Esophagus squamous epithelium (tissue), 4 donors: ENCODE measurements at regions not wholly inside any gene's neighbourhood (a gene's known extent, or its start where the extent isn't known, plus 50 kb on each side); places are given as distances from the start of the nearest gene placed in this dataset.

Experiments
- POLR2A ChIP-seq, 4 donors: fragments of 450-650 bp; IDR thresholded peaks; one replicate each; pipeline ENCODE4 v1.6.1; 2017; ENCODE audit warnings: antibody characterized with exemption in 4 of 4, mild to moderate bottlenecking in 4 of 4, moderate library complexity in 3 of 4
- TF ChIP-seq, protein P1 (sequence below), 6 experiments: fragments of 450-650 bp in 4 of 6; fragments of 200-600 bp in 2 of 6; sonication (generic) in 2 of 6; IDR thresholded peaks; one replicate each; pipeline ENCODE4 v1.5.1; 2016 to 2019; ENCODE audit warnings: antibody characterized with exemption in 6 of 6, mild to moderate bottlenecking in 4 of 6, moderate library complexity in 4 of 6

DNA sequence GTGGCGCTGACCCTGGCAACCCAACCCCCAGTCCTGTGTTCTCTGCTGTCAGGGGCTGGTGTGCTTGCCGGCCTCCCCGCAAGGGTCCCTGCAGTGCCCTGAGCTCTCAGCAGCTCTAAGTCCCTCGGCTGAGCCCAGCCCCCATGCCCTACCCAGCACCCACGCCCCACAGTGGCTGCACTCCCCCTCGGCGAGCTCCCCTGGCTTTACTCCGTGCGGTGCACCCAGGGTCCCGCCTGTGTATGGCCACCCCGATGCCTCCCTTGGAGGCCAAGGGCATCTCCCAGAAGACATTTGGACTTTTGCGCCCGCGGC lies 72.5 kb upstream of the SHISAL1 start:
- TF ChIP-seq, protein P1, sequence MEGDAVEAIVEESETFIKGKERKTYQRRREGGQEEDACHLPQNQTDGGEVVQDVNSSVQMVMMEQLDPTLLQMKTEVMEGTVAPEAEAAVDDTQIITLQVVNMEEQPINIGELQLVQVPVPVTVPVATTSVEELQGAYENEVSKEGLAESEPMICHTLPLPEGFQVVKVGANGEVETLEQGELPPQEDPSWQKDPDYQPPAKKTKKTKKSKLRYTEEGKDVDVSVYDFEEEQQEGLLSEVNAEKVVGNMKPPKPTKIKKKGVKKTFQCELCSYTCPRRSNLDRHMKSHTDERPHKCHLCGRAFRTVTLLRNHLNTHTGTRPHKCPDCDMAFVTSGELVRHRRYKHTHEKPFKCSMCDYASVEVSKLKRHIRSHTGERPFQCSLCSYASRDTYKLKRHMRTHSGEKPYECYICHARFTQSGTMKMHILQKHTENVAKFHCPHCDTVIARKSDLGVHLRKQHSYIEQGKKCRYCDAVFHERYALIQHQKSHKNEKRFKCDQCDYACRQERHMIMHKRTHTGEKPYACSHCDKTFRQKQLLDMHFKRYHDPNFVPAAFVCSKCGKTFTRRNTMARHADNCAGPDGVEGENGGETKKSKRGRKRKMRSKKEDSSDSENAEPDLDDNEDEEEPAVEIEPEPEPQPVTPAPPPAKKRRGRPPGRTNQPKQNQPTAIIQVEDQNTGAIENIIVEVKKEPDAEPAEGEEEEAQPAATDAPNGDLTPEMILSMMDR (IDR thresholded peaks at IDR 0.05) = no peak
- TF ChIP-seq POLR2A (IDR thresholded peaks at IDR 0.05) = no peak
